AG09309 (cell line): ENCODE measurements at regions not wholly inside any gene's neighbourhood (a gene's known extent, or its start where the extent isn't known, plus 50 kb on each side); places are given as distances from the start of the nearest gene placed in this dataset.
"Not testable (repeated sequence)": the region's sequence is repeated elsewhere in the genome, so short reads cannot be mapped to it uniquely, and the experiment has no call there.

ENCODE experiments used
- DNase-seq: peaks from one replicate; pipeline ENCODE4 v3.0.0-alpha.2; 2010; ENCODE audit warnings: low read depth
- H3K4me3 ChIP-seq: 2 replicates; pipeline ENCODE4 v1.5.1; 2011; ENCODE audit warnings: mild to moderate bottlenecking, low read depth, low read length, moderate library complexity; ENCODE audit not compliant: control insufficient read depth
- CTCF ChIP-seq: IDR thresholded peaks from 2 replicates; pipeline ENCODE4 v1.5.1; 2011; ENCODE audit warnings: mild to moderate bottlenecking, low read depth, low read length, inconsistent platforms; ENCODE audit not compliant: insufficient read depth, control insufficient read depth; ENCODE audit errors: missing control alignments

GRCh38 chr18:38654946-38655345 lies 1089.3 kb upstream of the CELF4 start:
- TF ChIP-seq CTCF = no peak
- no peak overlapping the region for H3K4me3 ChIP-seq
- no peak for DNase-seq

- TF ChIP-seq CTCF = no peak
- no peak overlapping the region for H3K4me3 ChIP-seq
- DNase-seq = no peak
These were observed 1086.1 kb upstream of the CELF4 start for GRCh38 chr18:38651736-38652135.

GRCh38 chr18:38648179-38648578 lies 1082.6 kb upstream of the CELF4 start:
- no peak overlapping the region for H3K4me3 ChIP-seq
- no peak for TF ChIP-seq CTCF
- DNase-seq = no peak

GRCh38 chr18:38646296-38646695 lies 1080.7 kb upstream of the CELF4 start:
- no peak for DNase-seq
- no peak for TF ChIP-seq CTCF
- H3K4me3 ChIP-seq = no peak overlapping the region

- no peak for DNase-seq
- TF ChIP-seq CTCF = no peak
- no peak overlapping the region for H3K4me3 ChIP-seq
These were observed 1079.5 kb upstream of the CELF4 start for GRCh38 chr18:38644875-38645641.

GRCh38 chr18:38642711-38643110 lies 1077.1 kb upstream of the CELF4 start:
- no peak for DNase-seq
- no peak for TF ChIP-seq CTCF
- no peak overlapping the region for H3K4me3 ChIP-seq

GRCh38 chr18:38639700-38640099 lies 1074.1 kb upstream of the CELF4 start:
- not testable (repeated sequence) for DNase-seq, H3K4me3 ChIP-seq
